NB4 (cell line): ENCODE measurements at regions not wholly inside any gene's neighbourhood (a gene's known extent, or its start where the extent isn't known, plus 50 kb on each side); places are given as distances from the start of the nearest gene placed in this dataset.

ENCODE experiments used
- CTCF ChIP-seq: IDR thresholded peaks from one replicate; pipeline ENCODE4 v1.5.1; 2012; ENCODE audit warnings: low read depth, low read length
- MAX ChIP-seq: IDR thresholded peaks from 2 replicates; pipeline ENCODE4 v1.6.1; 2011; ENCODE audit warnings: low read depth, low read length
- MYC ChIP-seq: IDR thresholded peaks from 2 replicates; pipeline ENCODE4 v1.6.1; 2011; ENCODE audit warnings: low read depth, low read length
- POLR2A ChIP-seq: IDR thresholded peaks from 2 replicates; pipeline ENCODE4 v1.6.1; 2011; ENCODE audit warnings: mild to moderate bottlenecking; ENCODE audit not compliant: insufficient read length; ENCODE audit errors: extremely low read depth

DNA sequence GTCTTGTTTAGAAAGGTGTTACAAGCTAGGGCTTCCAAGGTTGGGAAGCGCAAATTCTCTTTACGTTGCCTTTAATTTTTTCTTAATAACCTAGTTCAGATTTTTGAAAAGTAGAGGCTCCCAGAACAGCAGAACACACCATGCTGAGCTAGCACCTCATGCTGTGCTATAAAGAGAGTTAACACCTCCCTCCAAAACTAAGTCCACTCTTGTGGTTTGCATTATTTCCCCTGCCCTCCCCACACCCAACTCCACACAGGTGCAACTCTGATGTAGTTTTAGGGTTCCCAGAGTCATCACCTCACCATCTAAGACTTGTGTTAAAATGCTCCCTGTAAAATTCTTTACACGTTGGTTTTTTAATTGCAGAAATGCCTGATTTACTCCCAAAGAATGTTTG lies 459.4 kb upstream of the JARID2 start:
- TF ChIP-seq CTCF: no peak
- no peak for TF ChIP-seq MAX
- no peak for TF ChIP-seq MYC
- TF ChIP-seq POLR2A: no peak
